ENCODE measurements at regions not wholly inside any gene's neighbourhood (a gene's known extent, or its start where the extent isn't known, plus 50 kb on each side); places are given as distances from the start of the nearest gene placed in this dataset.

DNA sequence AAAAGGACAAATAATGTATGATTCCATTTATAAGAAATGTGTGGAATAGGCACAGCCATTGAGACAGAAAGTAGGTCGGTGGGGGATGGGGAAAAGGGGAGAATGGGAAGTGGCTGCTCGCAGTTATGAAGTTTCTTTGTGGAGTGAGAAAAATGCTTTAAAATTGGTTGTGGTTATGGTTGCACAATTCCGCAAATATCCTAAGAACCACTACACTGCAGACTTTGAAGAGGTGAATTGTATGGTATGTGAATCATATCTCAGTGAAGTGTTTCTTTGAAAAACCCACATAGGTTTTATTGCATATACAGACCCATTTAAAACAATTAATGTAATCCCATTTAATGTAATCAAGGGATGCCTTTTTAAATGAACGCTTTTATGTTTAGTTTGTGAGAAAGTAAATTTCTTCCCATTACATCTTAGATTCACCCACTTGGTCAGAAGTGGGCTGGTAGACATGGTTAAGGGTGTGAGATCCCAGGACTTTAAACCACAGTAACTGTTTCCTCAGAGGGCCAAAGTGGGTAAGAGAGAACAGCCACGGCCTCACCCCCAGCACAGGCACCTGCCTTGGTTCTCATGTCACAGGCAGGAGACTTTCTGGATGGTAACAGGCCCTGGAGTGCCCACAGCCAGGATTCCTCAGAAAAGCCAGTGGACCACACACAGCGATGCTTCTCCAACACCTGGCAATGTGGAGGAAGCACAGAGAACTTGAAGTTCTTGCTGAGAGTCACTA is 119.3 kb upstream of the GJB6 start:
- DNase-seq (ENCODE audit: low spot score) = no peak

- peak; percentile 44 for DNase-seq (ENCODE audit: low spot score)
These were observed 118.7 kb upstream of the GJB6 start for GRCh38 chr13:20350819-20351218.

- no peak for DNase-seq (ENCODE audit: low spot score)
These were observed 118.3 kb upstream of the GJB6 start for GRCh38 chr13:20350382-20350763.

GRCh38 chr13:20349564-20350381 is 117.7 kb upstream of the GJB6 start:
- DNase-seq (ENCODE audit: low spot score) = no peak

- no peak for DNase-seq (ENCODE audit: low spot score)
These were observed 116.7 kb upstream of the GJB6 start for GRCh38 chr13:20348645-20349408.

- DNase-seq (ENCODE audit: low spot score) = no peak
These were observed 115.9 kb upstream of the GJB6 start for GRCh38 chr13:20348018-20348417.

- DNase-seq (ENCODE audit: low spot score) = no peak
These were observed 112.8 kb upstream of the GJB6 start for GRCh38 chr13:20344836-20345490.

- DNase-seq (ENCODE audit: low spot score) = no peak
These were observed 110.2 kb upstream of the GJB6 start for GRCh38 chr13:20342311-20342710.

GRCh38 chr13:20340759-20341171 is 108.6 kb upstream of the GJB6 start:
- no peak for DNase-seq (ENCODE audit: low spot score)

DNA sequence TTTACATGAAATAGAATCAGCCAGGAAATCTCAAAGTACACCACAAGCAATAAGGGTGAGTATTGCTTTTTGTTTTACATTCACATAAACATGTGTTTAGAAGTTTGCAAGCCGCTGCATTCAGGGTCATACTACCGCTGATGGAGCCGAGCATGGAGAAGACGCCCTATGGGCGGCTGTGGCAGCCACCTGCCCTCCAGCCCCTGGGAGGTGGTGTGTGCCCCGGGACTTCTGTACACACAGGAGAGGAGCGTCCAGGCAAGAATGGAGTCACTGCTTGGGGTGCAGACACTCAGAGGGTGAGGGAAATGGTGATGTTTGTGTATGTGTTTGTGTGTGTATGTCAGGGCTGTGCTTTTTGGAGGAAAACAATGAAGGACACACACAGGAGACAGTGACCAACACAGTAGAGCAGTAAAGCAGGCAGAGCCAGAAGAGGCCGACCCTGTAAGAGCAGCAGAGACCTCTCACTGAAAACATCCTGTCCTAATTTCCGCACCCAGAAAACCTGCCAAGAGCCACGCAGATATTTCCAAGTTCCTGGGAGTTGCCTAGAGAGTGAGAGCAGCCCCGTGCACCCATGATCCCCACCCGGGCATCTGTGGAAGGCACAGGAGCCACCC is 108.1 kb upstream of the GJB6 start:
- DNase-seq (ENCODE audit: low spot score) = no peak

- DNase-seq (ENCODE audit: low spot score) = no peak
These were observed 105.9 kb upstream of the GJB6 start for GRCh38 chr13:20337884-20338551.

- DNase-seq (ENCODE audit: low spot score) = no peak
These were observed 104.6 kb upstream of the GJB6 start for GRCh38 chr13:20336761-20337160.

GRCh38 chr13:20334309-20334708 is 102.2 kb upstream of the GJB6 start:
- no peak for DNase-seq (ENCODE audit: low spot score)

DNA sequence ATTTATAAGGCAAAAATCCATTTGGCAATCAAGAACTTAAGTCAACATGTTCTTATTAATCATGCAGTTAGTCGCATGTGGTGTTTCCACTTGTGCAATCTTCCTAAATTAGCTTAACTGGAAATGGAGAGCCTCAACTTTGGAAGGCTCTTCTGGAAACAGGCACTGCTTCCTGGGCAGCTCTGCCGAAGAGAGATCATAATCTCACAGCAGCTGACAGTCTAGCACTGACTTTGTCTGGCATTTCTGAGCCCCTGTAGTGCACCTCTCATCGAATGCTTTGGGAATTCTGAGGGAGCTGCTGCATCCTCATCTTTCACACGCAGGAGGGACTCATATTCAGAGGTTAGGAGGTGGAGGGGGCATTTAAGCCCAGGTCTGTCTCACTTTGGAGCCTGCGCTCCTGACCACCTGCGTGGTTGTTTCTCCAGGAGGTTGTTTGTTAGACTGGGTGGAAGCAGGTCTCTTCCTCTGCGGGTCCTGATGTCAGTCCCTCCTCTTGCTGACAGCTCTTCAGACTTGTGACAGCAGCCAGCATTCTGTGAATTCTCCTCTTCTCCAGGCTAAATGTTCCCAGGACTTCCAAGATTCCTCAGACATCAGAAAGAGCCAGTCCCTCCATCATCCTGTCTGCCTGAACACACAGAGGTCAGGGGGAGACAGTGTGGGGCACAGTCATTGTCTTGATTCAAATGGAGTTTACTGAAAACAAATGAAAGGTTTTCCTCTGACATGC is 100.4 kb upstream of the GJB6 start:
- no peak for DNase-seq (ENCODE audit: low spot score)

DNA sequence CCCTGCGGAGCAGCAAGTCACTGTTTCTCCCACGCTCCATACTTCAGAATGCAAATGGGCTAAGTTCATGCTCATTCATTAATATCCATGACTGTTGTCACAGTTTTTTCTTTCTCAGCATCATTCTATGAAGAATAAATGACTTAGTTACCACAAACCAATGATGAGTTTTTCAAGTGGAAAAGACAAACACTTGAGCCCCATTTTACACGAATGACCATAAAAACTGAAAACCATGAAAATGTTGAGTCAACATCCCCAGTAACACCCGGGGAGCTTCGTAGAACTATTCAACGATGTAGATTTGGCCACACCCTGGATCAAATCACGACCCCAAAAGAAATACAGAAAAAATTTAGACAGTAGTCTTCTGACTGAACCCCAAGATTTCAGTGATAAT is 99.8 kb upstream of the GJB6 start:
- no peak for DNase-seq (ENCODE audit: low spot score)

- DNase-seq (ENCODE audit: low spot score) = no peak
These were observed 99.3 kb upstream of the GJB6 start for GRCh38 chr13:20331419-20331818.

- DNase-seq (ENCODE audit: low spot score) = no peak
These were observed 94.7 kb upstream of the GJB6 start for GRCh38 chr13:20326809-20327208.

DNA sequence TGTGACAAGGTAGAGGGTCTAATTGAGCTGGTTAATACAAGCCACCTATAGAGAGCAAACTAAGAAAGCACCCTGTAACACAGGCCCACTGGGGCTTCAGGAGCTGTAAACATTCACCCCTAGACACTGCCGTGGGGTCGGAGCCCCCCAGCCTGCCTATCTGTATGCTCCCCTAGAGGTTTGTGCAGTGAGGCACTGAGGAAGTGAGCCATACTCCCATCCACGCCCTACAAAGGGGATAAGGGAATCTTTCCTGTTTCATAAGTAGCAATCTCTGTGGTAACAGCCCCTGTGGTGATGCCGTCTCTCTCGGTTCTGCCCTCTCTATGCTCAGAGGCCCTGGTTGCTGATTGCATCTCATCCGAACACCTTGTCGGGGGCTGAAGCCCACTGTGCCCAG is 94.2 kb upstream of the GJB6 start:
- no peak for DNase-seq (ENCODE audit: low spot score)

- DNase-seq (ENCODE audit: low spot score) = no peak
These were observed 88.8 kb upstream of the GJB6 start for GRCh38 chr13:20320885-20321284.

- no peak for DNase-seq (ENCODE audit: low spot score)
These were observed 81.8 kb upstream of the GJB6 start for GRCh38 chr13:20313896-20314295.

Data from mucosa of gallbladder (tissue), 1 donor.